Endothelial cell of umbilical vein (primary cell): ENCODE measurements at regions not wholly inside any gene's neighbourhood (a gene's known extent, or its start where the extent isn't known, plus 50 kb on each side); places are given as distances from the start of the nearest gene placed in this dataset.

ENCODE experiments used
- BruUV-seq: library from RNA; stranded (reverse); fragments of 400-500 nt; replicated peaks from 2 replicates; lab custom pipeline; 2021; lab: Mats Ljungman, UMichigan
- CTCF ChIA-PET: fragments of 300-600, 350-600 bp; sonication (Branson Sonifier 250); formaldehyde crosslinking; loops from one replicate; lab custom pipeline; 2021; ENCODE audit warnings: antibody characterized with exemption, inconsistent platforms; lab: Charles Lee
- POLR2A ChIA-PET: fragments of 300-600, 350-600 bp; sonication (Branson Sonifier 250); formaldehyde crosslinking; loops from one replicate; lab custom pipeline; 2021; ENCODE audit warnings: antibody characterized with exemption, inconsistent platforms; lab: Charles Lee
- DNase-seq: peaks from one replicate; pipeline ENCODE4 v3.0.0-alpha.2; 2011; ENCODE audit warnings: low read depth, low spot score
- FAIRE-seq: peaks from 2 replicates; lab custom pipeline; 2011; peaks lifted over from hg19 to GRCh38; lab: Jason Lieb, UNC
- H2AFZ ChIP-seq: 2 replicates; pipeline ENCODE4 v1.6.0; 2012; ENCODE audit warnings: low read depth, low read length, control low read depth, inconsistent platforms
- H3K27ac ChIP-seq: 2 replicates; pipeline ENCODE4 v1.5.1; 2011; ENCODE audit warnings: low read depth, mild to moderate bottlenecking, control low read depth, low read length, moderate library complexity; ENCODE audit not compliant: insufficient read depth
- H3K27me3 ChIP-seq, 2 experiments: 2 replicates each; pipeline versions ENCODE4 v1.6.0 to v1.6.1; 2011; ENCODE audit warnings: low read length in 2 of 2, mixed read lengths in 1 of 2; ENCODE audit not compliant: control insufficient read depth in 2 of 2, insufficient read depth in 2 of 2
- H3K36me3 ChIP-seq, 2 experiments: 2 replicates in 1 of 2; 3 replicates in 1 of 2; pipeline ENCODE4 v1.5.1; 2011; ENCODE audit warnings: low read length in 2 of 2, mild to moderate bottlenecking in 1 of 2, moderate library complexity in 1 of 2; ENCODE audit not compliant: control insufficient read depth in 2 of 2, insufficient read depth in 2 of 2; ENCODE audit errors: extremely low read depth in 1 of 2
- H3K4me1 ChIP-seq: 3 replicates; pipeline ENCODE4 v1.5.1; 2011; ENCODE audit warnings: mild to moderate bottlenecking, low read length; ENCODE audit not compliant: control insufficient read depth, insufficient read depth; ENCODE audit errors: extremely low read depth
- H3K4me2 ChIP-seq: 2 replicates; pipeline ENCODE4 v1.6.1; 2011; ENCODE audit warnings: low read length, control low read depth, mixed read lengths; ENCODE audit not compliant: insufficient read depth
- H3K4me3 ChIP-seq, 3 experiments: fragments of 200-600 bp in 1 of 3; sonication (generic), shearing (Covaris generic) in 1 of 3; replicated peaks in 1 of 3; 2 replicates each; pipeline ENCODE4 v1.5.1; 2011 to 2016; ENCODE audit warnings: control low read depth in 3 of 3, low read length in 3 of 3, mild to moderate bottlenecking in 2 of 3, inconsistent platforms in 1 of 3, low read depth in 1 of 3, moderate library complexity in 1 of 3; ENCODE audit not compliant: insufficient read depth in 1 of 3
- H3K79me2 ChIP-seq: 2 replicates; pipeline ENCODE4 v1.6.0; 2012; ENCODE audit warnings: low read length, inconsistent platforms; ENCODE audit not compliant: control insufficient read depth, insufficient read depth
- H3K9ac ChIP-seq: replicated peaks from 2 replicates; pipeline ENCODE3; 2011; ENCODE audit warnings: low read length, control low read depth; ENCODE audit not compliant: insufficient read depth; ENCODE audit errors: extremely low read depth
- H3K9me1 ChIP-seq: replicated peaks from 3 replicates; pipeline ENCODE4 v1.6.0; 2011; ENCODE audit warnings: mild to moderate bottlenecking, low read length; ENCODE audit not compliant: control insufficient read depth, insufficient read depth; ENCODE audit errors: extremely low read depth
- H3K9me3 ChIP-seq: replicated peaks from 2 replicates; pipeline ENCODE4 v1.5.1; 2012; ENCODE audit warnings: low read length, inconsistent platforms; ENCODE audit not compliant: control insufficient read depth, insufficient read depth
- H4K20me1 ChIP-seq: replicated peaks from 2 replicates; pipeline ENCODE3; 2011; ENCODE audit warnings: mild to moderate bottlenecking, low read length; ENCODE audit not compliant: control insufficient read depth, insufficient read depth; ENCODE audit errors: extremely low read depth
- EZH2 ChIP-seq: IDR thresholded peaks from 2 replicates; pipeline ENCODE4 v1.6.1; 2012; ENCODE audit warnings: borderline replicate concordance, low read depth, mild to moderate bottlenecking, moderate library complexity, low read length, inconsistent platforms; ENCODE audit not compliant: severe bottlenecking
- FOS ChIP-seq: IDR thresholded peaks from 2 replicates; pipeline ENCODE4 v1.6.1; 2011; ENCODE audit warnings: mild to moderate bottlenecking, low read length, moderate library complexity, borderline replicate concordance; ENCODE audit not compliant: insufficient read depth
- GATA2 ChIP-seq: IDR thresholded peaks from 2 replicates; pipeline ENCODE4 v1.7.0; 2011; ENCODE audit warnings: low read depth, mild to moderate bottlenecking, moderate library complexity, mixed read lengths, low read length; ENCODE audit not compliant: insufficient read length, insufficient read depth
- JUN ChIP-seq: IDR thresholded peaks from 2 replicates; pipeline ENCODE4 v1.6.1; 2011; ENCODE audit warnings: borderline replicate concordance, low read depth; ENCODE audit not compliant: insufficient read length, insufficient read depth
- MAX ChIP-seq: IDR thresholded peaks from 2 replicates; pipeline ENCODE4 v1.6.1; 2011; ENCODE audit not compliant: insufficient read depth, insufficient read length
- MYC ChIP-seq: IDR thresholded peaks from one replicate; pipeline ENCODE4 v1.6.1; 2011; ENCODE audit warnings: mild to moderate bottlenecking, low read depth, low read length
- POLR2A ChIP-seq: IDR thresholded peaks from 2 replicates; pipeline ENCODE4 v1.6.1; 2012; ENCODE audit warnings: low read depth, mild to moderate bottlenecking, control low read depth, low read length
- POLR2AphosphoS5 ChIP-seq: IDR thresholded peaks from 2 replicates; pipeline ENCODE4 v1.6.1; 2012; ENCODE audit warnings: low read depth, mild to moderate bottlenecking, control low read depth, low read length, moderate library complexity; ENCODE audit not compliant: insufficient read depth
- dilution Hi-C: fragments of 300-500 bp; cut with MboI; formaldehyde crosslinking; loops from one replicate; pipeline ENCODE4 v1.15.0; 2019; ENCODE audit warnings: low sequenced_read_pairs; ENCODE audit not compliant: extremely low pct_ligation_motif_present
- intact Hi-C: fragments of 100-400 bp; cut with micrococcal nuclease; formaldehyde crosslinking; loops from one replicate; pipeline ENCODE4 v1.10.0; 2022
- TF ChIP-seq, protein P1 (sequence below), 2 donors: IDR thresholded peaks; 1 replicate in 1 of 2; 2 replicates in 1 of 2; pipeline ENCODE4 v1.5.1; 2011; ENCODE audit warnings: low read length in 2 of 2, mild to moderate bottlenecking in 2 of 2, moderate library complexity in 2 of 2, control low read depth in 1 of 2, inconsistent platforms in 1 of 2, low read depth in 1 of 2; ENCODE audit not compliant: insufficient read depth in 1 of 2; ENCODE audit errors: extremely low read depth in 1 of 2

DNA sequence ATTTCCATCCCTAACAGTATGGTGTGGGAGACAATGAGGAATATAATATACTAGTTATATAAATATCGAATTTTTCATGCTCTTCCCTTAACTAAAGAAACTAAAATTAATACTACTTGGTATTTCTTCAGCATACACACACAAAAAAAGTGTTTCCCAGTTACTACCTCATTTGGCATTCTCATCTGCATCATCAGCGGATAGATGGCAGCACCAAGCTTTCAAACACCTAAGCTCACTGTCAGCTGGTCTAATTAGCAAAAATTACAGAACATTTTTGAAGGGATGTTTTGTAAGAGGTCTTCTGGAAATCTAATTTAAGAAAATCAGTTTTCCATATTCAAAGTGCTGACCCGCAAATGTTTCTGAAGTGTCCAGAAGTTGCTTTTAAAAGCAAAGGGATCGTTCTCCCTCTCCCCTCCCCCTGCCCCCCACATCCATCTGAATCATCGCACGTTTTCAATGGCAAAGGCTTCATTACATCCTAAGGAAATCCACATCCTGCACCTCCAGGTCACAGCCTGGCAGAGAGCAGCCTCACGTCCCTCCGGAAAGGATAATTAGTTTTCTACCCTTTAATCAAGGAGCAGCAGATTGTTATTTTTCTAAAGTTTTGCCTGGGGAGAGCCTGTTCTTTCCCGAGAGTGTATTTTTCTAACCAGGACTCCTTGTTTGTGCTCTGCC is 86.1 kb upstream of the SPATA12 start:
- BruUV-seq = no TSS peak
- peak; percentile 88 for TF ChIP-seq GATA2
- TF ChIP-seq POLR2AphosphoS5 = peak; percentile 72
- TF ChIP-seq POLR2A = no peak
- TF ChIP-seq JUN = peak; percentile 33
- TF ChIP-seq, protein P1, sequence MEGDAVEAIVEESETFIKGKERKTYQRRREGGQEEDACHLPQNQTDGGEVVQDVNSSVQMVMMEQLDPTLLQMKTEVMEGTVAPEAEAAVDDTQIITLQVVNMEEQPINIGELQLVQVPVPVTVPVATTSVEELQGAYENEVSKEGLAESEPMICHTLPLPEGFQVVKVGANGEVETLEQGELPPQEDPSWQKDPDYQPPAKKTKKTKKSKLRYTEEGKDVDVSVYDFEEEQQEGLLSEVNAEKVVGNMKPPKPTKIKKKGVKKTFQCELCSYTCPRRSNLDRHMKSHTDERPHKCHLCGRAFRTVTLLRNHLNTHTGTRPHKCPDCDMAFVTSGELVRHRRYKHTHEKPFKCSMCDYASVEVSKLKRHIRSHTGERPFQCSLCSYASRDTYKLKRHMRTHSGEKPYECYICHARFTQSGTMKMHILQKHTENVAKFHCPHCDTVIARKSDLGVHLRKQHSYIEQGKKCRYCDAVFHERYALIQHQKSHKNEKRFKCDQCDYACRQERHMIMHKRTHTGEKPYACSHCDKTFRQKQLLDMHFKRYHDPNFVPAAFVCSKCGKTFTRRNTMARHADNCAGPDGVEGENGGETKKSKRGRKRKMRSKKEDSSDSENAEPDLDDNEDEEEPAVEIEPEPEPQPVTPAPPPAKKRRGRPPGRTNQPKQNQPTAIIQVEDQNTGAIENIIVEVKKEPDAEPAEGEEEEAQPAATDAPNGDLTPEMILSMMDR (IDR thresholded peaks at IDR 0.05; ENCODE audit: extremely low read depth in 1 of 2, insufficient read depth in 1 of 2, low read depth in 1 of 2, low read length in 2 of 2) = no peak
- TF ChIP-seq MYC = no peak
- no peak for TF ChIP-seq EZH2
- TF ChIP-seq MAX = no peak
- TF ChIP-seq FOS = peak; percentile 89
- H3K9ac ChIP-seq = no peak overlapping the region
- peaks cover 20% of the 10 kb centered on the region for H3K4me1 ChIP-seq
- H2AFZ ChIP-seq = peak overlapping the region; percentile 58
- no peaks in the 10 kb centered on the region for H3K9me1 ChIP-seq
- H3K4me2 ChIP-seq = peak overlapping the region; percentile 77
- H3K36me3 ChIP-seq = no peaks in the 10 kb centered on the region
- H3K27ac ChIP-seq = peak overlapping the region; percentile 57
- CTCF ChIA-PET = interaction anchor here (1.2 to 4.1 kb wide), 4 partner anchors 14 to 272 kb away, joined by 3 to 32 read pairs (median 4); no protein-coding TSS in a partner anchor
- no peak overlapping the region for H3K4me3 ChIP-seq
- peak; percentile 93 for DNase-seq
- intact Hi-C loops = no loop called here
- no peaks in the 10 kb centered on the region for H4K20me1 ChIP-seq
- no peaks in the 10 kb centered on the region for H3K9me3 ChIP-seq
- FAIRE-seq = peak; percentile 88
- POLR2A ChIA-PET = no interaction called here
- no peaks in the 10 kb centered on the region for H3K79me2 ChIP-seq
- dilution Hi-C loops = no loop called here
- no peaks in the 10 kb centered on the region for H3K27me3 ChIP-seq
